ENCODE measurements at regions not wholly inside any gene's neighbourhood (a gene's known extent, or its start where the extent isn't known, plus 50 kb on each side); places are given as distances from the start of the nearest gene placed in this dataset.

- no peak for DNase-seq (ENCODE audit: low read depth in 2 of 2)
These were observed 497.8 kb upstream of the MYT1L start for GRCh38 chr2:2828774-2829368.

DNA sequence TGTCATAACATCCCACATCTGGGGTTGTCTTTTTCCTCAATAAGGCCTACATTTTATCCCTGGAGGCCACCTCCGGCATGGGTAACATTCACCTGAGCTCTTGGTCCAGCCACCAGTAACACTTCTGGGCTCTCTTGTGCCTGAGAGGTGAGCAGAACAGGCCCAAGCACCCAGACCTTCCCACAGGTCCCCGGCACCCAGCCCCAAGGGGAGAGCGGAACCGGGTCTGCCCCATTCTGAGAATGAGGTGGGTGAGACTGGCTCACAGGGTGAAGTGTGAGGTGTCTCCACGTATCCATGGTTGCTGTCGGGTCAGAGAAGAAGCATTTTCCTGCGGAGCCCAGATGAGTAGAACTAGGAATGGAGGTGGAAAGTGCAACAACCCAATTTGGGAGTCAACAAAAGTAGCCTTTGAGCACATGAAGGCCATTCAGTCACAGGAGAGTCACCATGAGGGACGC is 496.7 kb upstream of the MYT1L start:
- no peak for DNase-seq (ENCODE audit: low read depth in 2 of 2)

DNA sequence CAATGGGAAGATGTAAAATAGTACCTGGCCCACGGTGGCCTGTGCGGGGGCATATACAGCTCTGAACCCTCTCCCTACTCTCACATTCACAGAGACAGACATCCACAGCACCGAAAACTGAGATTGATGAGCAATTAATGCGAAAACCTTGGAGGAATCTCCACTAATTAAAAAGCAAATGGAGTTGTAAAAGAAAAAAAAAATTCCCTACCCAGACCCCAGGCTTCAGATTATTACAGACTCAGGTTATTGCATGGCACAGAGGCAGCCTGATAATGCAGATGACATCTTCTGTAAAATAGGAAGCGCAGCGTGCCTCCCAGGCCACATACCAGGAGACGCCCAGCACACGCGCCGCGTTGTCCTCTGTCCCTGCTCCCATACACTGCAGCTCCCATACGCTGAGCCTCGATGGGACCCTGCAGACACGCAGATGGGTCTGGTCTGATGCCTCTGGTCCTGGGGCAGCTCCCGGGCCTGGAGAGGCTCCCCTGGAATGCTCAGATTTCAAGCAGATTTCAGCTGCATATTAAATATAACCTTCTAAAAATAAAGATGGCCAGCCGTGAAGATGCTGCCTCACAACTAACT is 496.1 kb upstream of the MYT1L start:
- no peak for DNase-seq (ENCODE audit: low read depth in 2 of 2)

DNA sequence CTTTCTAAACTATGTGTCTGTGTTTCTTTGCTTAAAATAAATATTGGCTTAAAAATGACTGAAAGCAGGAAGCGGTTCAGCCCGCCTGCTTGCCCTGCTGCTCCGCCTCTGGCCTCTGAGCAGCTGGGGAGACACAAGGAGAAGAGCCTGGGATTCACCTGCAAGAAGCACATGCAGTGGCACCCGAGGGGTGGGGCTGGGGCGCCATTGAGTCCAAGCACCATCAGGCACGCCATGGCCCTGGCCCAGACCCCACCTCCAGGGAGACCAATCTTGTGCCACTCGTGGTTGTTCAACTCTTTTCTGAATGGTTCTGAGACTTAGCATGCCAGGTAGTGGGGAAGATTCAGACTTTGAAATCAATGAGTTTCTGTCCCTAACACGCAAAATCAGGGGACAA is 495.5 kb upstream of the MYT1L start:
- DNase-seq (ENCODE audit: low read depth in 2 of 2), result no peak

DNA sequence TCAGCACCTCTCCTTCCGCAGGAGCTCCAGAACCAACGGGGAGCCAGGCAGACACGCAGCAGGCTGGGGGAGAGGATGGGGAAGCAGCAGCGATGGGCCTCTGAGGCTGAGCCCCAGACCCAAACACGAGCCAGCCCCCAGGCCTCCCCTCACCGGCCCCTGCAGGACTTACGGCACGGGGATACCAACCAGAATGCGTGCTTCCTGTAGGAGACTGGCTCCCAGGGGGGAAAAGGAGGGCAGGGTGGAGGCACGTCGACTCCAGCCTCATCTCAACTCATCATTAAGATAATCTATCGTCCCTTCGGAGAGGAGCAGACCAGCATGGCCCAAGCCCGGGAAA is 495.1 kb upstream of the MYT1L start:
- no peak for DNase-seq (ENCODE audit: low read depth in 2 of 2)

GRCh38 chr2:2825516-2826208 is 494.6 kb upstream of the MYT1L start:
- DNase-seq (ENCODE audit: low read depth in 2 of 2), result no peak

GRCh38 chr2:2825062-2825461 is 494.0 kb upstream of the MYT1L start:
- DNase-seq (ENCODE audit: low read depth in 2 of 2), result no peak

DNA sequence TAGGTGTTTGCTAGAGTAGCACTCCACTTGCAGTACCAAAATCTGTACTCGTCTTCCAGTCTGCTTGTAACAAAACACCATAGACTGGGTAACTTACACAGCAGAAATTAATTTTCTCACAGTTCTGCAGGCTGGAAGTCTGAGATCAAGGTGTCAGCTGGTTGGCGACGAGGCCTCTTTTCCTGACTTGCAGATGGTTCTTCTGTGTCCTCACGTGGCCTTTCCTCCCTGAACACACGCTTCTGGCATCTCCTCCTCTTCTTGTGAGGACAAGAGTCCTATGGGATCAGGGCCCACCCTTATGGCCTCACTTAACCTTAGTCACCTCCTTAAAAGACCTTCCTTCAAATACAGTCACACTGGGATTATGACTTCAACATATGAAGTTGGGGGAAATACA is 493.5 kb upstream of the MYT1L start:
- DNase-seq (ENCODE audit: low read depth in 2 of 2), result no peak

GRCh38 chr2:2823061-2823753 is 492.1 kb upstream of the MYT1L start:
- no peak for DNase-seq (ENCODE audit: low read depth in 2 of 2)

- no peak for DNase-seq (ENCODE audit: low read depth in 2 of 2)
These were observed 491.1 kb upstream of the MYT1L start for GRCh38 chr2:2822143-2822542.

GRCh38 chr2:2812648-2813047 is 481.6 kb upstream of the MYT1L start:
- DNase-seq (ENCODE audit: low read depth in 2 of 2), result no peak

DNA sequence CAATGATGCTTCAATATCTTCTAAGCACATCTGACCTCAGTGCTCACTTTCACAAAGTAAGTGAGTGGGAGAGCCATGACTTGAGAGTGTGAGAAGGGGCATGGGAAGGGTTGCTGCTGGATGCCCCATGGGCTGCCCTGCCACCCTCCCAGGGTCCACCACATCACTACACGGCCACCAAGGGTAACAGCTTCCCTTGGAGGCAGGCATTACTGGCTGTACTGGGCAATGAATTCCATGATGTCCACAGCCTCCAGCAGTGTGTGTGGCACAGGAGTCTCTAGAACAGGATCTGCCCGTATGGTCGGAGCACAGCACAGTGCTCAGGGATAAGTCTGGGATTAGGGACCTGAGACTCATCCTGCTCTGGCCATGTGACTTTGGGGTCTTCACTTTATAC is 481.0 kb upstream of the MYT1L start:
- DNase-seq (ENCODE audit: low read depth in 2 of 2), result no peak

DNA sequence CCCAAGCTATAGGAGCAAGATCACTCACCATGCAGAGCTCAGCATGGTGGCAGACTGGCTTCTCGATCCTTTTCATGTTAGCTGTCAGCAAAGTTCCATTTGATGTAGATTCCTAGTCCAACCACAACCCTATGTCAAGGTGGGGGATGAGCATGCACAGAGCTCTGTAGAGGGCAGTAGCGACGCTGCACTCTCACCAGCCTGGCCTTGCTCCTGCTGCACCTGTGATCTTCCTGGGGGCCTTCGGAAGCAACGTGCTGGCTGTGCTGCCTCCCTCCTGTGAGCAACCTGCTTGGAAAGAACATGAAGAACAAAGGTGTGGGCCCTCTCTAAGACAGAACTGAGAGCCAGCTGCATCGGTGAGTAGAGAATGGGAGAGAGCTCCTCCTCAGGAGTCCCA is 479.4 kb upstream of the MYT1L start:
- no peak for DNase-seq (ENCODE audit: low read depth in 2 of 2)

DNA sequence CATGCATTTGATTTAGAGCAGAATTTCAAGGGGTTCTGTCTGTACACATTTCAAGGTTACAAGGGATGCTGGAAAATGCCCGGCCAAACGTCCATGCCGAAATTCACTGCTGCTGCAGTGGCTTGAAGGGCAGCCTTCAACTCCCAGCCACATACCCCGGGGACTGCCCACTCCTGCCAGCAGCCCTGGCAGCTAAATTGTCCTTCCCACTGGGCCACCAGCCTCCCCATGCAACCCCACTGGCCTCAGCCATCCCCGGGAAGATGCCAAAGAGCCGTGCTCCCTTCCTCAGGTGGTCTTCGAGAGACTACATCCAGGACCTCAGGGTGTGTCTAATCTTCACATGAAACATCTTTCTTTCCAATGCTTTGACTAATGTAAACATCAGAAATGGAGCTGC is 478.7 kb upstream of the MYT1L start:
- no peak for DNase-seq (ENCODE audit: low read depth in 2 of 2)

- no peak for DNase-seq (ENCODE audit: low read depth in 2 of 2)
These were observed 477.5 kb upstream of the MYT1L start for GRCh38 chr2:2808551-2809058.

DNA sequence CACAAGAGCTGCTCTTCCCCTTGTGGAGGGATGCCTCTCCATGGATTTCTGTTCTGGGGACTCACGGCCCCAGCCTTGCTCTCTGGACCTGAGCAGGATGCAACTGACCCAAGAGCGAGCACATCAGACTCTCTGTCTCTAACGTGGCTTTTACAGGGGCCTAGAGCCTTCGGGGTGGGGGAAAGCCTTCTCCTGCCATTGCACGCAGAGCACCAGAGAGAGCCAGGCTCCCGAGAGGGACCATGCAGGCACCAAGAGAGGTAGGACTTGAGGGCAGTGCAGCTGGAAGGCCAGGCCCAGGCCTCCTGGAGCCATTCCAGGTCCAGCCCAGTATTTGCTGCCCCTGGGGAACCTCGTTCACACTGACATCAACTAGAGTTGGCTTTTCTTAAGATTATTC is 475.6 kb upstream of the MYT1L start:
- no peak for DNase-seq (ENCODE audit: low read depth in 2 of 2)

DNA sequence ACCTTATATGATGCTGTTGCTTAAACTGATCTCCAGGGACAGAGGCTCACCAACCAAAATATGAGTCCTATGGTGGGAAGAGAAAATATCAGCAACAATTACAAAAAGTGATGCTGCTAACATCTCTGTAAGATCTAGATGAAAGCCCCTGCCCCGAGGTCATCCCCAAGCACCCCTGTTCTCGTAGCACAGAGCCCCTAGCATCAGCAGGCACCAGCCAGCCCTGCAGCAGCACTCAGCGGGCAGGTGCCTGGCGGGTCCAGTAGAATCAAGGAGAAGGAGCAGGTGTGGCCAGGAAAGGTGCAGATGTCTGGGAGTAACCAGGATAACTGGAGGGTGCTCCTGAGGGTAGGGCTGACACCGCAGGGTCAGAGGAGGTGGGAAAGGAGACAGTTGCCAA is 474.2 kb upstream of the MYT1L start:
- no peak for DNase-seq (ENCODE audit: low read depth in 2 of 2)

GRCh38 chr2:2804528-2804927 is 473.5 kb upstream of the MYT1L start:
- no peak for DNase-seq (ENCODE audit: low read depth in 2 of 2)

DNA sequence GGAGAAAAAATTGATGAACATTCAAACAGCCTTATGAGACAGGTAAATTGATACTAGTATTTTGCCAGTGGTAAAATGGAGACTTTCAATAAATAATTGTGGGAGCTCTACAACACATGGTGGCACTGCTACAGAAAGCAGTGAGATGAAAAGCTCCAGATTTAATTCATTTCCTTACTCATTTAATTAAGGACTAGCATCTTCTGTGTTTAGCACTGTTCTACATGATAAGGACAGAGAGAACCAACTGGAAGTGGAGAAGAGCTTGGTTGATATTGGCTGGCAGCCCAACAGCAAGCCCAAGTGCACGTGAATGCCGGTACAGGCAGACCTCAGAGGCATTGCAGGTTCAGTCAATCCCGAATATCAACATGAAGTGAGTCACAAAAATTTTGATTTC is 470.4 kb upstream of the MYT1L start:
- no peak for DNase-seq (ENCODE audit: low read depth in 2 of 2)

GRCh38 chr2:2800697-2801096 is 469.6 kb upstream of the MYT1L start:
- no peak for DNase-seq (ENCODE audit: low read depth in 2 of 2)

GRCh38 chr2:2800001-2800400 is 468.9 kb upstream of the MYT1L start:
- DNase-seq (ENCODE audit: low read depth in 2 of 2), result no peak

- DNase-seq (ENCODE audit: low read depth in 2 of 2), result no peak
These were observed 468.1 kb upstream of the MYT1L start for GRCh38 chr2:2799151-2799697.
